HL-60/S4 treated with retinoic acid at 250 ng/mL for 4 days and 3 days (cell line): ENCODE measurements at regions not wholly inside any gene's neighbourhood (a gene's known extent, or its start where the extent isn't known, plus 50 kb on each side); places are given as distances from the start of the nearest gene placed in this dataset.

Experiments used
- in situ Hi-C: fragments of 300-500 bp; cut with MboI; formaldehyde crosslinking; loops from 2 replicates; pipeline ENCODE4 v1.7.0; 2022; ENCODE audit warnings: low sequenced_read_pairs

GRCh38 chr17:27390540-27390939, 65.7 kb upstream of the KSR1 start:
- in situ Hi-C loops: no loop called here

- in situ Hi-C loops: no loop called here
Measured at GRCh38 chr17:27391427-27391826, 64.8 kb upstream of the KSR1 start.

- in situ Hi-C loops: no loop called here
Measured at GRCh38 chr17:27396045-27396444, 60.2 kb upstream of the KSR1 start.

GRCh38 chr17:27396941-27397340, 59.3 kb upstream of the KSR1 start:
- in situ Hi-C loops: no loop called here

GRCh38 chr17:27398691-27399090, 57.6 kb upstream of the KSR1 start:
- in situ Hi-C loops: no loop called here

GRCh38 chr17:27400991-27401390, 55.3 kb upstream of the KSR1 start:
- in situ Hi-C loops: no loop called here

GRCh38 chr17:27402943-27403342, 53.3 kb upstream of the KSR1 start:
- in situ Hi-C loops: no loop called here

- in situ Hi-C loops: no loop called here
Measured at GRCh38 chr17:27403480-27404005, 52.7 kb upstream of the KSR1 start.

- in situ Hi-C loops: no loop called here
Measured at GRCh38 chr17:27404676-27405075, 51.6 kb upstream of the KSR1 start.
